HL-60 (cell line): ENCODE measurements at regions not wholly inside any gene's neighbourhood (a gene's known extent, or its start where the extent isn't known, plus 50 kb on each side); places are given as distances from the start of the nearest gene placed in this dataset.

Experiments used
- DNase-seq, 2 experiments: peaks; one replicate each; pipeline ENCODE4 v3.0.0-alpha.2; 2010 to 2020; ENCODE audit warnings: low read depth in 1 of 2, low spot score in 1 of 2
- H3K27ac ChIP-seq: fragments of 250-450 bp; sonication (Bioruptor Pico); replicated peaks from 2 replicates; pipeline ENCODE4 v1.5.1; 2020; ENCODE audit warnings: mild to moderate bottlenecking, moderate library complexity
- H3K27me3 ChIP-seq: fragments of 250-450 bp; sonication (Bioruptor Pico); 2 replicates; pipeline ENCODE4 v1.5.1; 2021; ENCODE audit warnings: mild to moderate bottlenecking, moderate library complexity; ENCODE audit not compliant: insufficient read depth, poor library complexity, severe bottlenecking
- H3K4me3 ChIP-seq: replicated peaks from 2 replicates; pipeline ENCODE4 v1.5.1; 2011; ENCODE audit warnings: mild to moderate bottlenecking, control low read depth, low read length; ENCODE audit not compliant: insufficient read depth
- GABPA ChIP-seq: IDR thresholded peaks from 2 replicates; pipeline ENCODE4 v1.6.1; 2012; ENCODE audit warnings: low read depth
- POLR2AphosphoS5 ChIP-seq: IDR thresholded peaks from 2 replicates; pipeline ENCODE4 v1.6.1; 2012; ENCODE audit warnings: low read depth
- REST ChIP-seq: IDR thresholded peaks from 2 replicates; pipeline ENCODE4 v1.6.1; 2012; ENCODE audit warnings: low read depth; ENCODE audit not compliant: insufficient replicate concordance
- SPI1 ChIP-seq: IDR thresholded peaks from 2 replicates; pipeline ENCODE4 v1.6.1; 2012; ENCODE audit warnings: low read depth, mild to moderate bottlenecking, borderline replicate concordance
- TF ChIP-seq, protein P1 (sequence below): IDR thresholded peaks from one replicate; pipeline ENCODE4 v1.5.1; 2011; ENCODE audit warnings: low read length, control low read depth, inconsistent platforms; ENCODE audit not compliant: insufficient read depth

- Histone ChIP-seq H3K27me3 (no peaks in the 10 kb centered on the region), H3K4me3 (no peak overlapping the region), H3K27ac (no peak overlapping the region)
- DNase-seq: no peak
- TF ChIP-seq SPI1 (no peak), REST (no peak), POLR2AphosphoS5 (no peak)
These were observed 467.3 kb downstream of the CMPK2 start for GRCh38 chr2:6398421-6398820.

DNA sequence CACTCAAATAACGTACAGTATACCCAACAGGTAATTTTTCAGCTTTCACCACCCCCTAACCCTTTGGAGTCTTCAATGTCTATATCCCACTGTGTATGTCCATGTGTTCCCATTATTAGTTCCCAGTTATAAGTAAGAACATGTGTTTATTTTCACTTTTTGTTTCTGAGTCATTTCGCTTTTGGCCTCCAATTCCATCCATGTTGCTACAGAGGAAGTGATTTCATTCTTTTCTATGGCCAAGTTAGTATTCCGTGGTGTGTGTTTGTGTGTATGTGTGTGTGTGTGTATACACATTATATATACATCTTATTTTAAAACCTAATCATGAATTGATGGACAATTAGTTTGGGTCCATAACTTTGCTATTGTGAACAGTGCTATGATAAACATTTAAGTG is 464.4 kb downstream of the CMPK2 start:
- TF ChIP-seq GABPA (no peak), SPI1 (no peak), POLR2AphosphoS5 (no peak), REST (no peak)
- TF ChIP-seq, protein P1, sequence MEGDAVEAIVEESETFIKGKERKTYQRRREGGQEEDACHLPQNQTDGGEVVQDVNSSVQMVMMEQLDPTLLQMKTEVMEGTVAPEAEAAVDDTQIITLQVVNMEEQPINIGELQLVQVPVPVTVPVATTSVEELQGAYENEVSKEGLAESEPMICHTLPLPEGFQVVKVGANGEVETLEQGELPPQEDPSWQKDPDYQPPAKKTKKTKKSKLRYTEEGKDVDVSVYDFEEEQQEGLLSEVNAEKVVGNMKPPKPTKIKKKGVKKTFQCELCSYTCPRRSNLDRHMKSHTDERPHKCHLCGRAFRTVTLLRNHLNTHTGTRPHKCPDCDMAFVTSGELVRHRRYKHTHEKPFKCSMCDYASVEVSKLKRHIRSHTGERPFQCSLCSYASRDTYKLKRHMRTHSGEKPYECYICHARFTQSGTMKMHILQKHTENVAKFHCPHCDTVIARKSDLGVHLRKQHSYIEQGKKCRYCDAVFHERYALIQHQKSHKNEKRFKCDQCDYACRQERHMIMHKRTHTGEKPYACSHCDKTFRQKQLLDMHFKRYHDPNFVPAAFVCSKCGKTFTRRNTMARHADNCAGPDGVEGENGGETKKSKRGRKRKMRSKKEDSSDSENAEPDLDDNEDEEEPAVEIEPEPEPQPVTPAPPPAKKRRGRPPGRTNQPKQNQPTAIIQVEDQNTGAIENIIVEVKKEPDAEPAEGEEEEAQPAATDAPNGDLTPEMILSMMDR: no peak
- no peak for DNase-seq
- H3K27ac ChIP-seq: no peak overlapping the region
- H3K27me3 ChIP-seq: no peaks in the 10 kb centered on the region
- no peak overlapping the region for H3K4me3 ChIP-seq

DNA sequence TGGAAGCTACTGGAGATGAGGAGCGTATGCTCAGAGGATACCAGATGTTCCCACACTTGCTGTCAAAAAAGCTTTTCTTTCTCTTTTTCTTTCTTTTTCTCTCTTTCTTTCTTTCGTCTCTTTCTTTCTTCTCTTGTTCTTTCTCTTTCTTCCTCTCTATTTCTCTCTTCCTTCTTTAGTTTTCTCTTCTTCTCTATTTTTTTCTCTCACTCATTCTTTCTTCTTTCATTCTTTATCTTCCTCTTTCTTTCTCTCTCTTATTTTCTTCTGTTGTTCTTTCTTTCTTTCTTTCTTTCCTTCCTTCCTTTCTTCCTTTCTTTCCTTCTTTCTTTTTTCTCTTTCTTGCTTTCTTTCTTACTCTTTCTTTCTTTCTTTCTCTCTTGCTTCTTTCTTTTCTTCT is 457.6 kb downstream of the CMPK2 start:
- TF ChIP-seq, protein P1: no peak
- no peak for TF ChIP-seq POLR2AphosphoS5
- TF ChIP-seq SPI1: no peak
- TF ChIP-seq GABPA: no peak
- TF ChIP-seq REST: no peak
- Histone ChIP-seq H3K27me3 (no peaks in the 10 kb centered on the region), H3K4me3 (no peak overlapping the region), H3K27ac (no peak overlapping the region)
- no peak for DNase-seq

DNA sequence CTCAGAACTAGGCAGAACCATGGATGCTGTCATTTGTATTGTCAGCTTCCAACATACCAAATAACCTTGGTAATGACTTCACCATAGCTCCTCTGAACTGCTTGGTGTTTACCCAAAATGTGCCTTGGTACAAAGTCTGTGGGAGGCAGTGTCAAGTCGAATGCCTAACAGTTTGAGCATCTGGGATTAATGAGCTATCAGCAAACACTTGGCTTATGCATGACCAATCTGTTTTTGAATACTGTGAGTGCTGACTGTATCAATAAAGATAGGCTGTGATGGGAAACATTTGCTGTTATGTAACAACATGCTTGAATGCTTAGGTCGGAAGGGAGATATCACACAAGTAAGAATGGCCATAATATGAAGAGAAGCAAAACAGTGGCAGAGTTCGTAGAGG is 455.4 kb downstream of the CMPK2 start:
- Histone ChIP-seq H3K4me3 (no peak overlapping the region), H3K27me3 (no peaks in the 10 kb centered on the region), H3K27ac (no peak overlapping the region)
- no peak for DNase-seq
- TF ChIP-seq POLR2AphosphoS5: no peak
- TF ChIP-seq, protein P1: no peak
- no peak for TF ChIP-seq SPI1
- no peak for TF ChIP-seq REST
- TF ChIP-seq GABPA: no peak
